Thoracic aorta (tissue), 2 donors: ENCODE measurements at regions not wholly inside any gene's neighbourhood (a gene's known extent, or its start where the extent isn't known, plus 50 kb on each side); places are given as distances from the start of the nearest gene placed in this dataset.

Experiments used
- ATAC-seq: fragments of 150-250 bp; one replicate; pipeline ENCODE4 v1.8.0; 2017; ENCODE audit warnings: low read depth; ENCODE audit not compliant: insufficient number of reproducible peaks, low FRiP score
- DNase-seq: peaks from one replicate; pipeline ENCODE4 v3.0.0-alpha.2; 2020; ENCODE audit warnings: low spot score
- H3K27ac ChIP-seq, 2 donors: fragments of 200-600 bp; sonication (generic); 1 replicate in 1 of 2; 2 replicates in 1 of 2; pipeline ENCODE4 v1.5.1; 2016; ENCODE audit warnings: mild to moderate bottlenecking in 2 of 2, moderate library complexity in 2 of 2
- H3K27me3 ChIP-seq: fragments of 200-600 bp; sonication (generic); replicated peaks from 2 replicates; pipeline ENCODE4 v1.6.0; 2016; ENCODE audit warnings: mild to moderate bottlenecking; ENCODE audit not compliant: insufficient read depth
- H3K36me3 ChIP-seq: fragments of 200-600 bp; sonication (generic); one replicate; pipeline ENCODE4 v1.5.1; 2016
- H3K4me1 ChIP-seq, 2 donors: fragments of 200-600 bp; sonication (generic); 1 replicate in 1 of 2; 2 replicates in 1 of 2; pipeline versions ENCODE4 v1.5.1 to v1.6.0; 2016; ENCODE audit warnings: low read depth in 2 of 2, mild to moderate bottlenecking in 1 of 2; ENCODE audit not compliant: control insufficient read depth in 1 of 2
- H3K4me3 ChIP-seq: fragments of 200-600 bp; sonication (generic); 2 replicates; pipeline ENCODE4 v1.5.1; 2016; ENCODE audit warnings: mild to moderate bottlenecking
- H3K9me3 ChIP-seq: fragments of 200-600 bp; sonication (generic); 2 replicates; pipeline ENCODE4 v1.5.1; 2016
- TF ChIP-seq, protein P1 (sequence below): fragments of 200-600 bp; sonication (generic); IDR thresholded peaks from one replicate; pipeline ENCODE4 v1.5.1; 2019; ENCODE audit warnings: antibody characterized with exemption

DNA sequence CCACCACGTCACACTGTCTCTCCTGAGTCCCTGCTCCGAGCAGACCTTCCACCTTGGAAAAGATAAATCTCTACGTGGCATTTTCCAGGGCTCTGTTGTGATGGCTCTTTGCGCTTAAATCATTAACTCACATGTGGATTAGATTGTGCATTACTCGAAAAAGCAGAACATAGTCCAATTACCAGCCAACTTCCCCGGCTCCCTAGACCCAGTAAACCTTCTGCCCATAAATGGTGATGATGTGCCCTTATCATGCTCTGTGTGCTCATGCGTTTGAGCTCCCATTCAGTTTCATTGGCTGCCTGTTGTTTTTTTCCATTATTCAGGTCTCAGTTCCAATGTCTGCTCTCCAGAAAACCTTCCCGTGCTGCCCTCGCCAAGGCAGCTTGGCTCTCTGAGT, 471.2 kb downstream of the GLRX3 start:
- DNase-seq (no peak), ATAC-seq (no peak)
- H3K27me3 ChIP-seq: no peaks in the 10 kb centered on the region
- no peaks in the 10 kb centered on the region for H3K9me3 ChIP-seq
- H3K4me3 ChIP-seq: no peak overlapping the region
- TF ChIP-seq, protein P1, sequence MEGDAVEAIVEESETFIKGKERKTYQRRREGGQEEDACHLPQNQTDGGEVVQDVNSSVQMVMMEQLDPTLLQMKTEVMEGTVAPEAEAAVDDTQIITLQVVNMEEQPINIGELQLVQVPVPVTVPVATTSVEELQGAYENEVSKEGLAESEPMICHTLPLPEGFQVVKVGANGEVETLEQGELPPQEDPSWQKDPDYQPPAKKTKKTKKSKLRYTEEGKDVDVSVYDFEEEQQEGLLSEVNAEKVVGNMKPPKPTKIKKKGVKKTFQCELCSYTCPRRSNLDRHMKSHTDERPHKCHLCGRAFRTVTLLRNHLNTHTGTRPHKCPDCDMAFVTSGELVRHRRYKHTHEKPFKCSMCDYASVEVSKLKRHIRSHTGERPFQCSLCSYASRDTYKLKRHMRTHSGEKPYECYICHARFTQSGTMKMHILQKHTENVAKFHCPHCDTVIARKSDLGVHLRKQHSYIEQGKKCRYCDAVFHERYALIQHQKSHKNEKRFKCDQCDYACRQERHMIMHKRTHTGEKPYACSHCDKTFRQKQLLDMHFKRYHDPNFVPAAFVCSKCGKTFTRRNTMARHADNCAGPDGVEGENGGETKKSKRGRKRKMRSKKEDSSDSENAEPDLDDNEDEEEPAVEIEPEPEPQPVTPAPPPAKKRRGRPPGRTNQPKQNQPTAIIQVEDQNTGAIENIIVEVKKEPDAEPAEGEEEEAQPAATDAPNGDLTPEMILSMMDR: no peak
- H3K36me3 ChIP-seq: no peaks in the 10 kb centered on the region
- no peak overlapping the region for H3K27ac ChIP-seq
- H3K4me1 ChIP-seq: no peaks in the 10 kb centered on the region

DNA sequence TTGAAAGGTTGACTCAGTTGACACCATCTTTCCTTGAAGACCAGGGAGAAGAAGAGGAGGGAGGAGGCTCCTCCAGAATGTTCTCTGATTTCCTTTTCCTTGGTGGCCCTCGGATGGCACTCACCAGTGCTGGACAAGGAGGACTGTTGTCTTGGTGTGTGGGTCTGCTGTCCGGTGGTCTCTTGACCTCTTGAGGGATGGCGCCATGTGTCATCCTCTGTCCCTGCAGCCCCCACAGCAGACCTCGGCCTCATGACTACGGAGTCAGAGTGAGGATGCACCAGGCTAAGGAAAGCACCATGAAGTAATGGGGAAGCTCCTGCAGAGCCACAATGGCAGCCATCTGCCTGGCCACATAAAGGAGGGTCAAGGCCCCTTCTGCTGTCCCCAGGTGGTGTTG, 475.0 kb downstream of the GLRX3 start:
- TF ChIP-seq, protein P1: no peak
- ATAC-seq: no peak
- H3K27me3 ChIP-seq: no peaks in the 10 kb centered on the region
- peaks cover 6% of the 10 kb centered on the region for H3K9me3 ChIP-seq
- no peaks in the 10 kb centered on the region for H3K36me3 ChIP-seq
- no peak overlapping the region for H3K4me3 ChIP-seq
- DNase-seq: no peak
- H3K27ac ChIP-seq: no peak overlapping the region
- H3K4me1 ChIP-seq: no peaks in the 10 kb centered on the region

GRCh38 chr10:130615457-130615856, 479.3 kb downstream of the GLRX3 start:
- H3K36me3 ChIP-seq: no peaks in the 10 kb centered on the region
- DNase-seq: no peak
- no peaks in the 10 kb centered on the region for H3K27me3 ChIP-seq
- H3K9me3 ChIP-seq: peaks cover 6% of the 10 kb centered on the region
- no peak overlapping the region for H3K27ac ChIP-seq
- TF ChIP-seq, protein P1: no peak
- H3K4me3 ChIP-seq: no peak overlapping the region
- H3K4me1 ChIP-seq: no peaks in the 10 kb centered on the region
- ATAC-seq: no peak

DNA sequence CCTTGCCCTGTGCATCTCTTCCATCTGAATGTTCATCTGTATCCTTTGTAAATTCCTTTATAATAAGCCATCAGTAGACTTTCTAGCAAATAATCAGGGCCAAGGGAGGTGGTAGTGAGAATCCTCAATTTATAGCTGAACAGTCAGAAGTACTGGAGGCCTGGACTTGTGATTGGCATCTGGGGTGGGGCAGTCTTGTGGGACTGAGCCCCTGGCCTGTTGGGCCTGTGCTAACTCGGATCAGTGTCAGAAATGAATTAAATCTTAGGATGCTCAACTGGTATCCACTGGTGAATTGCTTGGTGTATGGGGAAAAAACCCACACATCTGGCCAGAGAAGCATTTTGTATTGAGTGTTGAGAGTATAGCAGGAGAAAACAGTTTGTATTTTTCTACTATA, 481.8 kb downstream of the GLRX3 start:
- ATAC-seq: no peak
- TF ChIP-seq, protein P1: no peak

GRCh38 chr10:130618647-130619046, 482.5 kb downstream of the GLRX3 start:
- TF ChIP-seq, protein P1: no peak
- Histone ChIP-seq H3K9me3 (no peaks in the 10 kb centered on the region), H3K27me3 (no peaks in the 10 kb centered on the region), H3K36me3 (no peaks in the 10 kb centered on the region), H3K27ac (no peak overlapping the region), H3K4me3 (no peak overlapping the region), H3K4me1 (no peaks in the 10 kb centered on the region)
- no peak for DNase-seq
- ATAC-seq: no peak

More for the DNA sequence above, 481.8 kb downstream of the GLRX3 start:
- Histone ChIP-seq H3K36me3 (no peaks in the 10 kb centered on the region), H3K9me3 (peaks cover 5% of the 10 kb centered on the region), H3K27ac (no peak overlapping the region), H3K27me3 (no peaks in the 10 kb centered on the region), H3K4me3 (no peak overlapping the region), H3K4me1 (no peaks in the 10 kb centered on the region)
- DNase-seq: no peak
